IMR-90 (cell line): ENCODE measurements at regions not wholly inside any gene's neighbourhood (a gene's known extent, or its start where the extent isn't known, plus 50 kb on each side); places are given as distances from the start of the nearest gene placed in this dataset.
"Not testable (repeated sequence)": the region's sequence is repeated elsewhere in the genome, so short reads cannot be mapped to it uniquely, and the experiment has no call there.

Source experiments
- CTCF ChIP-seq: conservative IDR thresholded peaks from 2 replicates; pipeline ENCODE4 v1.5.1; 2012; ENCODE audit warnings: mild to moderate bottlenecking, low read depth, low read length, improper control_type of control experiment
- MXI1 ChIP-seq: IDR thresholded peaks from 2 replicates; pipeline ENCODE4 v1.6.1; 2012; ENCODE audit warnings: low read depth, mild to moderate bottlenecking, low read length, moderate library complexity, borderline replicate concordance

- not testable (repeated sequence) for TF ChIP-seq MXI1, CTCF
These were observed 184.6 kb upstream of the OSBPL11 start for GRCh38 chr3:125779918-125780317.
